Heart left ventricle (tissue), 13 donors: ENCODE measurements at regions not wholly inside any gene's neighbourhood (a gene's known extent, or its start where the extent isn't known, plus 50 kb on each side); places are given as distances from the start of the nearest gene placed in this dataset.

ENCODE experiments used
- POLR2A ChIP-seq, 2 donors: fragments of 450-650 bp; IDR thresholded peaks; one replicate each; pipeline ENCODE4 v1.6.1; 2017; ENCODE audit warnings: antibody characterized with exemption in 2 of 2, mild to moderate bottlenecking in 2 of 2, moderate library complexity in 2 of 2
- TF ChIP-seq, protein P1 (sequence below), 12 donors: fragments of 200-600 bp; sonication (generic) in 4 of 12; IDR thresholded peaks; one replicate each; pipeline versions ENCODE4 v1.5.0 to v1.8.0; 2018 to 2022; ENCODE audit warnings: antibody characterized with exemption in 12 of 12, mild to moderate bottlenecking in 5 of 12
- donor health status: ischemic (EF 13 %, LVEDD 7.1; RV severe dilation, severe dysfunction).
- donor health status: DM: no; HTN: yes; CAD: no.
- donor health status: DM: no; HTN: no; CAD: no.
- donor health status: ischemic (EF 25% LVEDD 6.9; RV normal size, moderate dysfunction).
- donor health status: ischemic (EF 25% LVEDD 5.7; RV mildly dilated, moderate dysfunction).
- donor health status: ischemic (EF 35%, LVEDD 5.7; RV mildly dilated, moderate dysfunction).
- donor health status: nonischemic (EF 11% LVEDD 7.7; RV severe dilation, severe dysfunction).
- donor health status: DM: yes; HTN: yes; CAD: no.
- donor health status: PGD.
- donor health status: ischemic (EF 29% LVEDD 5.4; RV normal size, mild dysfunction).
- donor health status: nonischemic (EF 23%, LVEDD 6.1; RV moderate dilation, normal function).

DNA sequence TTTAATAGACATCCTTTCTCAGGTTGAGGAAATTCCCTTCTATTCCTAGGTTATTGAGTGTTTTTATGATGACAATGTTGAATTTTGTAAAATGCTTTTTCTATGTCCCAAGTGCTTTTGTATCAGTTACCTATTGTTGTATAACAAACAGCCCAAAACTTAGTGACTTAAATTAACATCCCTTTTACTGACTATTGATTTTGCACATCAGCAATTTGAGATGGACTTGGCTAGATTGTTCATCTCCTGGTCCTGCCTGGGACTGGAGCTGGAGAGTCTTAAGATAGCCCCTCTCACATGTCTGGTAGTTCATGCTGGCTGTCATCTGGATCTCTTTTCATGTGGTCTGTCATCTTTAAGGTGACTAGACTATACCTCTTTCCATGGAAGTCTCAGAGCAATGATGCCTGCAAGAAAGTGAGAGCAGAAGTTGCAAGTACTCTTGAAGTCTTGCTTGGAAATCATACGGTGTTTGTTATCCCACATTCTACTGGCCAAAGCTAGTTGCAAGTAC, 132.6 kb downstream of the RPAP3 start:
- TF ChIP-seq, protein P1, sequence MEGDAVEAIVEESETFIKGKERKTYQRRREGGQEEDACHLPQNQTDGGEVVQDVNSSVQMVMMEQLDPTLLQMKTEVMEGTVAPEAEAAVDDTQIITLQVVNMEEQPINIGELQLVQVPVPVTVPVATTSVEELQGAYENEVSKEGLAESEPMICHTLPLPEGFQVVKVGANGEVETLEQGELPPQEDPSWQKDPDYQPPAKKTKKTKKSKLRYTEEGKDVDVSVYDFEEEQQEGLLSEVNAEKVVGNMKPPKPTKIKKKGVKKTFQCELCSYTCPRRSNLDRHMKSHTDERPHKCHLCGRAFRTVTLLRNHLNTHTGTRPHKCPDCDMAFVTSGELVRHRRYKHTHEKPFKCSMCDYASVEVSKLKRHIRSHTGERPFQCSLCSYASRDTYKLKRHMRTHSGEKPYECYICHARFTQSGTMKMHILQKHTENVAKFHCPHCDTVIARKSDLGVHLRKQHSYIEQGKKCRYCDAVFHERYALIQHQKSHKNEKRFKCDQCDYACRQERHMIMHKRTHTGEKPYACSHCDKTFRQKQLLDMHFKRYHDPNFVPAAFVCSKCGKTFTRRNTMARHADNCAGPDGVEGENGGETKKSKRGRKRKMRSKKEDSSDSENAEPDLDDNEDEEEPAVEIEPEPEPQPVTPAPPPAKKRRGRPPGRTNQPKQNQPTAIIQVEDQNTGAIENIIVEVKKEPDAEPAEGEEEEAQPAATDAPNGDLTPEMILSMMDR (IDR thresholded peaks at IDR 0.05) = no peak
- TF ChIP-seq POLR2A (IDR thresholded peaks at IDR 0.05) = no peak
